Left lung (tissue), 4 donors: ENCODE measurements at regions not wholly inside any gene's neighbourhood (a gene's known extent, or its start where the extent isn't known, plus 50 kb on each side); places are given as distances from the start of the nearest gene placed in this dataset.

Experiments
- ATAC-seq: fragments of 200-7000 bp; cut with Tn5 transposase; one replicate; pipeline ENCODE4 v1.9.1; 2020; ENCODE audit warnings: moderate library complexity
- DNase-seq, 4 donors: peaks; one replicate each; pipeline ENCODE4 v3.0.0-alpha.2; 2013 to 2020
- H3K27ac ChIP-seq, 2 donors: fragments of 200-600 bp; sonication (generic) in 1 of 2; one replicate each; pipeline versions ENCODE4 v1.5.0 to v1.8.0; 2020 to 2021
- H3K27me3 ChIP-seq, 2 donors: fragments of 200-600 bp; sonication (generic) in 1 of 2; one replicate each; pipeline versions ENCODE4 v1.5.0 to v1.8.0; 2020 to 2021
- H3K36me3 ChIP-seq, 2 donors: fragments of 200-600 bp; sonication (generic) in 1 of 2; one replicate each; pipeline versions ENCODE4 v1.5.0 to v1.8.0; 2020 to 2021
- H3K4me1 ChIP-seq, 2 donors: fragments of 200-600 bp; one replicate each; pipeline ENCODE4 v1.8.0; 2021
- H3K4me3 ChIP-seq, 2 donors: fragments of 200-600 bp; sonication (generic) in 1 of 2; one replicate each; pipeline versions ENCODE4 v1.5.0 to v1.8.0; 2020 to 2021; ENCODE audit warnings: mild to moderate bottlenecking in 1 of 2
- H3K9me3 ChIP-seq, 2 donors: fragments of 200-600 bp; sonication (generic) in 1 of 2; one replicate each; pipeline versions ENCODE4 v1.5.0 to v1.8.0; 2020 to 2021
- intact Hi-C, 2 donors: fragments of 100-400 bp; cut with DNase I; formaldehyde crosslinking; loops; one replicate each; pipeline versions ENCODE4 v1.11.2 to v1.14.2; 2022
- TF ChIP-seq, protein P1 (sequence below), 2 donors: fragments of 200-600 bp; sonication (generic) in 1 of 2; IDR thresholded peaks; one replicate each; pipeline versions ENCODE4 v1.5.0 to v1.8.0; 2021; ENCODE audit warnings: antibody characterized with exemption in 2 of 2
- donor health status: DM: no; HTN: yes; CAD: no.
- donor health status: DM: no; HTN: no; CAD: no.

DNA sequence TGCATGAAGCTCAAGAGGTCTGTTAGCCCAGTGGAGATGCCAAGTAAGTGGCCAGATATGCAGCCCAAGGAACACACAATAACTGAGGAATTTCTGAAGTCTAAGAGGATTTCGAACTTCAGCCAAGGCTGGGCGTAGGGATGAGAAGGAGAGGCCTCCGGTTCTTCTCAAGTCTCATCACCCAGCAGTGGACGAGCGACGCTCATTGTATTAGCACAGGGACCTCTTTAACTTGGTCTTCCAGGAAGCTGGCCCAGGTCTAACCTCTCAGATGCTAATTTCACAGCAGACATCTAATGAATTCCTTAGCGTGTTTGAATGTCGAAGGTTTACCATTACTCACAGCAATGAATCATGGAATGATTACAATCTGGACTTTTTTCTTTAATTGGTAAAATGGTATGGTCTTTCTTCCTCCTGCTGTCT lies 85.0 kb downstream of the HES1 start:
- H3K9me3 ChIP-seq = no peaks in the 10 kb centered on the region
- DNase-seq (no peak), ATAC-seq (no peak)
- H3K36me3 ChIP-seq = no peaks in the 10 kb centered on the region
- H3K27ac ChIP-seq = no peak overlapping the region
- no peaks in the 10 kb centered on the region for H3K4me1 ChIP-seq
- H3K4me3 ChIP-seq = no peak overlapping the region
- TF ChIP-seq, protein P1, sequence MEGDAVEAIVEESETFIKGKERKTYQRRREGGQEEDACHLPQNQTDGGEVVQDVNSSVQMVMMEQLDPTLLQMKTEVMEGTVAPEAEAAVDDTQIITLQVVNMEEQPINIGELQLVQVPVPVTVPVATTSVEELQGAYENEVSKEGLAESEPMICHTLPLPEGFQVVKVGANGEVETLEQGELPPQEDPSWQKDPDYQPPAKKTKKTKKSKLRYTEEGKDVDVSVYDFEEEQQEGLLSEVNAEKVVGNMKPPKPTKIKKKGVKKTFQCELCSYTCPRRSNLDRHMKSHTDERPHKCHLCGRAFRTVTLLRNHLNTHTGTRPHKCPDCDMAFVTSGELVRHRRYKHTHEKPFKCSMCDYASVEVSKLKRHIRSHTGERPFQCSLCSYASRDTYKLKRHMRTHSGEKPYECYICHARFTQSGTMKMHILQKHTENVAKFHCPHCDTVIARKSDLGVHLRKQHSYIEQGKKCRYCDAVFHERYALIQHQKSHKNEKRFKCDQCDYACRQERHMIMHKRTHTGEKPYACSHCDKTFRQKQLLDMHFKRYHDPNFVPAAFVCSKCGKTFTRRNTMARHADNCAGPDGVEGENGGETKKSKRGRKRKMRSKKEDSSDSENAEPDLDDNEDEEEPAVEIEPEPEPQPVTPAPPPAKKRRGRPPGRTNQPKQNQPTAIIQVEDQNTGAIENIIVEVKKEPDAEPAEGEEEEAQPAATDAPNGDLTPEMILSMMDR (IDR thresholded peaks at IDR 0.05) = no peak
- H3K27me3 ChIP-seq = no peaks in the 10 kb centered on the region
- intact Hi-C loops = no loop called here

DNA sequence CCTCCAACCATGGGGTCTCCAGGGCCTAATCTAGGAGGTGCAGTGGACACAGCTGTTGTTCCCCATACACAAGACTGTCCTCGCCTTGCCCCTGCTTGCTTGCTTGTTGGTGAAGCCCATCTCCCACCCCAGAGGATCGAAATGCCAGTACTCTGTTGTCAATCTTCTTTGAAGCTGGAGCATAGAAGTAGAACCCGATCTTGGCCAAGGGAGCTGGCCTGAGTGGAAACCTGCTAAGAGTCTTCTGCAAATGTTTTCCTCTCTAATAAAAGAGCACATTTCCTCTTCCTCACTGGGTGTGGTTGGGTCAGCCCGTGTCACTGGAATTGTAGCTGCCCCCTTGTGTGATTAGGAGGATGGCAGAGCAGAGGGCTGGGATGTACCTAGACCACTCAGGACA lies 85.4 kb downstream of the HES1 start:
- no peaks in the 10 kb centered on the region for H3K27me3 ChIP-seq
- no peaks in the 10 kb centered on the region for H3K4me1 ChIP-seq
- H3K36me3 ChIP-seq = no peaks in the 10 kb centered on the region
- no peak overlapping the region for H3K27ac ChIP-seq
- TF ChIP-seq, protein P1 (IDR thresholded peaks at IDR 0.05) = no peak
- H3K4me3 ChIP-seq = no peak overlapping the region
- intact Hi-C loops = no loop called here
- H3K9me3 ChIP-seq = no peaks in the 10 kb centered on the region
- ATAC-seq = no peak
- no peak for DNase-seq

DNA sequence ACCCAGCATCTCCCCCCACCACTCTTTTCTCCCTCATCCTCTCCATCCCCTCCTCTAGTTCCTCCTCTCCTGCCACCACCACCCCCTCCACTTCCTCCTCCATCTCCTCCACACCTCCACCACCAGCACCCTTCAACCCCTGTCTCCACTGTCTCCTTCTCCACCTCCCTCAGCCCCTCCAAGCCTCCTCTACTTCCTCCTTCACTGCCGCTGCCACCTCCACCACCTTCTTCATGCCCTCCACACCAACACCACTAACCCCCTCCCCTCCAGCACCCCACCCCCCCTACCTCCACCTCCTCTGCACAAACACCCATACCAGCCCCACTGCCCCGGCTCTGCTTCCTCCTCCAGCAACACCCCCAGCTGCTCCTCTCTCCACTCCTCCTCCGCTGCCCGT lies 88.0 kb downstream of the HES1 start:
- H3K27ac ChIP-seq = no peak overlapping the region
- H3K27me3 ChIP-seq = no peaks in the 10 kb centered on the region
- no peaks in the 10 kb centered on the region for H3K36me3 ChIP-seq
- no peaks in the 10 kb centered on the region for H3K4me1 ChIP-seq
- H3K4me3 ChIP-seq = no peak overlapping the region
- TF ChIP-seq, protein P1 (IDR thresholded peaks at IDR 0.05) = no peak
- H3K9me3 ChIP-seq = no peaks in the 10 kb centered on the region
- DNase-seq = no peak
- ATAC-seq = no peak
- intact Hi-C loops = no loop called here

DNA sequence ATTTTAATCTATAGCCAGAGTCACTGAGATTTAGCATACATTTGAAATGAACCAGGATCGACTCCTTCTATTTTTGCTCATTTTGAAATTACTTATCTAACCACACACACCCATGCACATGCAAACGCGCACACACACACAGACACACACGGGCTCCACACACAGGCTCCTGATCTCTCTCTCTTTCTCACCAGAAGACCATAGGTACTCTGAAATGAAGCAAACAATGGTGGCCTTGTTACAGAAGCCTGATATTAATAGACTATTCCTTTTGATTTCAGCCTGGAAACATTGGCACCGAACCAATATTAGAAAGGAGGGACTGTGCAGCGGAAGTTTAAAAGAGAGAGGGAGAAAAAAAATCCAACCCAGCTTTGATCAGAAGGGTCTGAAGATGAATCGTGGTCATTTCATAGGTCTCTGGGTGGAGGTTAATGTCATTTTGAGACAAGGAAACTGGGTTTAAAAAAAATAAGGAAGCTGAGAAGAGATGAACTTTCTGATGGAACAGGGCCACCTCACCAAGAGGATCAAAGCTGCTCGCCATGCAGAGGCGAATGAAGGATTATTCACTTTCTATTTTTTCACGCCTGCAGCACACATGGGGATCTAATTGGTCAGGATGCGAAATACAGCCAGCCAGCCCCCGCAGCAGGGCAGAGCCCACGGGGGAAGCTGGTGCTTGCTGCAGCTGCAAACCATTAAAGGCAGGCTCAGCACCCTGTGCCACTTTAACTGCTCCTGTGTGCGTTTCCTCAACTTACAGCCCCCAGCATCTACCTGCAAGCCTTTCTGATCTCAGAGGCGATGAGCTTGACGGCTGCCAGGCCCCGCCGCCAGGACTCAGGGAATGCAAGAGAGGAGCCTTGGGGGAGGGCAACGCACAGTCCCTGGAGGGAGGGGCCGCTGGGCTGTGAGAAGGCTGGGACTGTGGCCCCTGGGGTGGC lies 88.8 kb downstream of the HES1 start:
- TF ChIP-seq, protein P1 (IDR thresholded peaks at IDR 0.05) = no peak
- DNase-seq = no peak
- Histone ChIP-seq H3K4me1 (no peaks in the 10 kb centered on the region), H3K27me3 (no peaks in the 10 kb centered on the region), H3K4me3 (no peak overlapping the region), H3K27ac (no peak overlapping the region), H3K36me3 (no peaks in the 10 kb centered on the region), H3K9me3 (no peaks in the 10 kb centered on the region)
- intact Hi-C loops = no loop called here
- no peak for ATAC-seq

DNA sequence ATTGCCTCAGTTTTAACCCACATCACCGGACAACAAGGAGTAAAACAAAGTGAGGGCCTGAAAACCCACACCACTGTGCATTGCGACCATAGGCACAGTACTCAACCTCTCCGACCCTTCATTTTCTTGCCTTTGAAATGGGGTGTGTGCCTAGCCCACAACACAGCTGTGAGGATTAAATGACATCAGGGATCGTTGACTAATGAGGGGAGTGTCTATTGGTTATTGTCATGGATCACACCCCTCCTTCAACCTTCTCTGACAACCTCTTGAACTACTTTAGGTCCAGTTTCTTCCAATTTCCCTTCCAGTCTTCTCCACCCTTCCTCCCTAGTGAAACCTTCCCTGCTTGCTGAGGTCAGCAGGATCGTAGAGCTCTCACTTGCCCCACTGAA lies 89.5 kb downstream of the HES1 start:
- TF ChIP-seq, protein P1 (IDR thresholded peaks at IDR 0.05) = no peak
- H3K27ac ChIP-seq = no peak overlapping the region
- ATAC-seq (no peak), DNase-seq (no peak)
- H3K4me3 ChIP-seq = no peak overlapping the region
- H3K9me3 ChIP-seq = no peaks in the 10 kb centered on the region
- H3K36me3 ChIP-seq = no peaks in the 10 kb centered on the region
- H3K27me3 ChIP-seq = no peaks in the 10 kb centered on the region
- intact Hi-C loops = no loop called here
- no peaks in the 10 kb centered on the region for H3K4me1 ChIP-seq
